ENCODE measurements at regions not wholly inside any gene's neighbourhood (a gene's known extent, or its start where the extent isn't known, plus 50 kb on each side); places are given as distances from the start of the nearest gene placed in this dataset.

GRCh38 chr10:83037653-83038052 is 1101.7 kb upstream of the GHITM start:
- peak; percentile 13 for DNase-seq (ENCODE audit: low read depth)

GRCh38 chr10:83038631-83039030 is 1100.7 kb upstream of the GHITM start:
- no peak for DNase-seq (ENCODE audit: low read depth)

- DNase-seq (ENCODE audit: low read depth) = no peak
Observed at GRCh38 chr10:83045731-83046130, 1093.6 kb upstream of the GHITM start.

DNA sequence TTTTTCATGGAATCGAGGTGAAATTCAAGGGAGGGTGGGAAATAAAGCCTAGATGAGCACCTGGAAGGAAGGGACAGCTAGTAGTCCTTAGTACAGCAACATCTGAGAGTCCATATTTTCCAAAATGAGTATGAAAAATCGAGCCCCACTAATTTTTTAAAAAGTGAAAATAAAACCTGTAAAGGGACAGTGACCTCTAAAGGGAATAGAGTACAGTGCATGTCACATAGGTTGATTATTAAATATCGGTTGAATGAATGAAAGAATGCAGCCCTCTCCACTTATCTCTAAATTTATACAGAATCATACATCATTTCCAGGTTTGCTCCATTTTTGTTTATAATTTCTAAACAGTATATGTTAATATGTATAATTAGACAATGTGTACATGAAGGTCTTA is 1088.5 kb upstream of the GHITM start:
- no peak for DNase-seq (ENCODE audit: low read depth)

- DNase-seq (ENCODE audit: low read depth) = no peak
Observed at GRCh38 chr10:83062871-83063270, 1076.4 kb upstream of the GHITM start.

DNA sequence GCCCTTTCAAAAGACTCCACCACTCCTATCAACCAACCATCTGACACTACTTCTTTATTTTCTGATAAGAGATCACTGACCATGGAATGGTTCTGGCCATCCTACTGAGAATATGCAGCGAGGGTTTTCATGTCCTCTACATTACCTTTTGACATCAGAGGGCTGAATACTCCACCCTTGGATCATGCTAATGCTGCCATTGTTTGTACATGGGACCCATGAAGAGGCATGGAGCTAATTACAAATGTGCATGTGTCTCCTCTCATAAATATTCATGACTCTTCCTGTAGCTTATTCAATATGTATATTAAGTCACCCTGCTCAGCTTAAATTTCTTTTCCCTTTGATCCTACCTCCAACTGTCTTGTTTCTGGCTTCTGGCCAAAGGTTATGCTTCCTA is 1065.8 kb upstream of the GHITM start:
- no peak for DNase-seq (ENCODE audit: low read depth)

- DNase-seq (ENCODE audit: low read depth) = no peak
Observed at GRCh38 chr10:83075016-83075814, 1064.1 kb upstream of the GHITM start.

DNA sequence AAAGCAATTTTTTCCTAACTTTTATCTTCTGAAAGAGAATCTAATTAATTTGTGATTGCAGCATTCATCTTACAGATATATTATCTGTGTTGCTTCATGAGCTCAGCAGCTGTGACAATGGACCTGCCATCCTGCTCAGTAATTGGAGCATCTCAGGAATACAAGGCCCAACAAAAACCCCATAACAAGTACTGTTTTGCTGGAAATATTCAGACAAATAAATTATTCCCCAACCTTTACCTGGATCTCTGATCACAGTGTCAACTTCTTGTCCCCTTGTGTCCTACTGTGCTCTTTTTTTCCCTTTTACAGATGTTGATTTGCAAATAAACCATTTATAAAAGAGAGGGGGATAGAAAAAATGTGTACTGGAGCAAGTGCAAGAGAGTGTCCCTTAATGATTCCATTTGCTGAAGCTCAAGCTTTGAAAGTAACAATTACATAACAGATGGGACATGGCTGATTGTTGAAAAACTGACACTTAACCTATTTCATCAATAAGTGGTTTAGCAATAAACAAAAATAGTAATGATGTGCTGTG is 1063.4 kb upstream of the GHITM start:
- DNase-seq (ENCODE audit: low read depth) = no peak

GRCh38 chr10:83076443-83076842 is 1062.9 kb upstream of the GHITM start:
- DNase-seq (ENCODE audit: low read depth) = peak; percentile 14

DNA sequence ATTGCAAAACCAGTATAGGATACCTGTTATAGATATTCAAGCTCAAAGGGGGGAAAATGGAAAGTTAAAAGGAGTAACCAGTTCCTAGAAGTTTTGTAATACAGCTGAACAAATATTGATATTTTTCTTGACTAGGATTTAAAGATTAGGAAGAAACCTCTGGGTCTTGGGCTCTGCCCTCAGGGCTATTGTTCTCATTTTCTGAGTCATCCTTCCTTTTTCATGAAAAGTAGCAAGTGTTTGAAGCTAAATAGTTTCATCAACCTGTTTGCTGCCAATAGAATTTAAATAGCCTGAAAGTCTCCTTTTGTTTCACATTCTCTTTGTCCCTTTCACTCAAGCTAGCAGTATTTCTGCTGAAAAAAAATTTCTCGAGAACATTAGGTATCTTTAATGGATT is 1061.1 kb upstream of the GHITM start:
- peak; percentile 20 for DNase-seq (ENCODE audit: low read depth)

DNA sequence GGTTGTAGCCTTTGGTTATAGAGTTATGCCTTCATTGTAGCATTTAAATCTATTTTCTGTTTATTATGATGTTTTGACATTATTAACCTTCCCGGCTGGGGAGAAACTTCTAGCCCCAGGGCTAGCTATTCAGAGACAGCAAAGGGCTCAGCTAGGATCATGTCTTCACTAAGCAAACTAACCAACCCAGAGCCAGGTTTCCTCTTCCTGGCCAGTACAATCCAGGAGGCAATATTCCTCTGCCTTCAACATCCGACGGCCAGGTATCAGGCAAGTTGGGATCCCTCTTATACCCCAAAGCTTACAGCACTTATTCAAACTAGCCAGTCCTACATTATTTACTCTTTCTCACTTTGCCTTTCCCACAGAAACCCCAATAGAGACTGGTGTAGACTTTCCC is 1060.7 kb upstream of the GHITM start:
- DNase-seq (ENCODE audit: low read depth) = no peak

GRCh38 chr10:83083831-83084230 is 1055.5 kb upstream of the GHITM start:
- DNase-seq (ENCODE audit: low read depth) = no peak

GRCh38 chr10:83089335-83089734 is 1050.0 kb upstream of the GHITM start:
- no peak for DNase-seq (ENCODE audit: low read depth)

- DNase-seq (ENCODE audit: low read depth) = no peak
Observed at GRCh38 chr10:83104616-83105015, 1034.7 kb upstream of the GHITM start.

DNA sequence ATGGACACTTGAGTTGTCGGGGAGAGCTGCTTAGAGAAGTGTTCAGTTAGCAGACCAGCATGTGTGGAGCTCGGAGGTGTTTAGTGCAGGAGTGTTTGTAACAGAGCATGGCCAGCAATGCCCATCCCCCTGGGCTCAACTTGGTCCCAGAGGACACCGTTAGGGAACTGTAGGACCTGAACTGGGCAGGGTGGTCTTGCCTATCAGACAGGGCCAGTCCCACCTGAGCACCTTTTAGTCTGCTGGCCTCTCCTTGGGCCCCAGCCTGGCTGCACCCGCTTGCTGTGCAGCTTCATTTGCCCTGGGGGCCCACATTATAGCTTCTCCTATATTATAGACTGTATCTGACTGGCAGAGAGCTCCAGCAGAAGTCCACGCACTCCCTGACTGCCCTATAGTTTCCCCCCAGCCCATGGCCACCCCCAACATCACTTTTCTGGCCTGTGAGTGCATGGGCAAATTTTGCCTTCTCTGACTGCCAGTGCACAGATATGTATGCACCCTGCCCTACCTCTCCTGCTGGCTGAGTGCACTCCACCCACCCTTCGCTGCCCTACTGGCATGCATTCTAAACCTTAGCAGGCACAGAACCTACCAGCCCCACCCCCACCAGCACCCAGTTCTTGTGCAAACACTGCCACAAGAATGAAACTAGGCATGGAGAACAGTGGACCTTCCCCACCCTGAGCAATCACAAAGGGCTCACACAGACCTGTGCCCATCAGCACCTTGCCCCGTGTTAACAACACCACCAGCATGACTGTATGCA is 1030.6 kb upstream of the GHITM start:
- DNase-seq (ENCODE audit: low read depth) = no peak

GRCh38 chr10:83119346-83119745 is 1020.0 kb upstream of the GHITM start:
- DNase-seq (ENCODE audit: low read depth) = no peak

GRCh38 chr10:83122336-83122735 is 1017.0 kb upstream of the GHITM start:
- DNase-seq (ENCODE audit: low read depth) = no peak

GRCh38 chr10:83127942-83128575 is 1011.2 kb upstream of the GHITM start:
- no peak for DNase-seq (ENCODE audit: low read depth)

GRCh38 chr10:83140811-83141210 is 998.5 kb upstream of the GHITM start:
- no peak for DNase-seq (ENCODE audit: low read depth)

DNA sequence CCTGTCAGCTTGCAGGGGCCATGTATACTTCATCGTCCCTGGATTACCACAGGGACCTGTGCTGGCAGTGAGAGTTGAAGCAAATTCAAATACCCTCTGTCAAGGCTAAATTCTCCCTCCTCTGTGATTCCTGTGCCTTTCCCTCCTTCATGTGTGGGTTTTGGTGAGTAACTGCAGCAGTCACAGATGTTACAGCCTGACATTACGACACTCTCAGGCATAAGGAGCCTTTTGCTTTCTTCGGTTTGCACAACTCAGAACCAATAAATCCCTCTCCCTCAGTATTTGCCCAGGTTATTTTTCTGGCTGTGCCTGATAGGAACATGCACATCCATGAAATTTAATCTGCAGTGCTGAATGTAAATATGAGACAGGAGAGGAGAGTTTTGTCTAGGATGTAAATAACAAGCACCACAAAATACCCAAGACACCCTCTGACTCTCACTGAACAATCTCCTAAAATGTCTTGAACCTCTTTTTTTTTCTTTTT is 997.2 kb upstream of the GHITM start:
- DNase-seq (ENCODE audit: low read depth) = no peak

DNA sequence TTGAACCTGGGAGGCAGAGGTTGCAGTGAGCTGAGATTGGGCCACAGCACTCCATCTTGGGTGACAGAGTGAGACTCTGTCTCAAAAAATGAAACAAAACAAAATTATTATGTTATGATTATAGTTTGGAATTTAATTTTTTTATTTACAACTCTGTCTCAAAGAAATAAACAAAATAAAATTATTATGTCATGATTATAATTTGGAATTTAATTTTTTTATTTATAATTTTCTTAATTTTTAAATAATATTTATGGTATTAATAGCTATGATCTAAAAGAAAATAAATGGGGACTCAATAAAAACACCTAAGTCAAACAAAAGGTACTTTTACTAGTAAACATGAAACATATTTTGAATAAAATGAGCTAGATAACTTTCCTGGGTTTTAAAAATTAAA is 994.8 kb upstream of the GHITM start:
- no peak for DNase-seq (ENCODE audit: low read depth)

- DNase-seq (ENCODE audit: low read depth) = no peak
Observed at GRCh38 chr10:83153714-83154113, 985.6 kb upstream of the GHITM start.

GRCh38 chr10:83164156-83164555 is 975.2 kb upstream of the GHITM start:
- no peak for DNase-seq (ENCODE audit: low read depth)

Data from ELR (cell line).